Panc1 (cell line): ENCODE measurements at regions not wholly inside any gene's neighbourhood (a gene's known extent, or its start where the extent isn't known, plus 50 kb on each side); places are given as distances from the start of the nearest gene placed in this dataset.

Experiments used
- ATAC-seq: fragments of 200-7000 bp; cut with Tn5 transposase; 2 replicates; pipeline ENCODE4 v1.9.1; 2020; ENCODE audit warnings: mild to moderate bottlenecking, moderate library complexity
- BruUV-seq: library from RNA; stranded (reverse); fragments of 400-500 nt; replicated peaks from 2 replicates; lab custom pipeline; 2021; lab: Mats Ljungman, UMichigan
- CTCF ChIA-PET: fragments of 300-600 bp; sonication (Branson Sonifier 250); formaldehyde crosslinking; loops from one replicate; lab custom pipeline; 2022; ENCODE audit warnings: antibody characterized with exemption; lab: Charles Lee
- POLR2A ChIA-PET: fragments of 300-600 bp; sonication (Branson Sonifier 250); formaldehyde crosslinking; loops from one replicate; lab custom pipeline; 2022; ENCODE audit warnings: antibody characterized with exemption; lab: Charles Lee
- DNase-seq: peaks from one replicate; pipeline ENCODE4 v3.0.0-alpha.2; 2010; ENCODE audit warnings: low read depth, low spot score
- H3K27ac ChIP-seq: 2 replicates; pipeline ENCODE4 v1.5.1; 2011; ENCODE audit warnings: mild to moderate bottlenecking, low read length, inconsistent platforms
- H3K27me3 ChIP-seq: fragments of 200-500 bp; sonication (Bioruptor generic); 2 replicates; pipeline ENCODE4 v1.6.0; 2014; ENCODE audit warnings: low read length, inconsistent platforms; ENCODE audit not compliant: control insufficient read depth, insufficient read depth
- H3K36me3 ChIP-seq: fragments of 200-500 bp; sonication (Bioruptor generic); 2 replicates; pipeline ENCODE4 v1.5.1; 2014; ENCODE audit warnings: inconsistent platforms, mild to moderate bottlenecking, low read length, moderate library complexity; ENCODE audit not compliant: control insufficient read depth, insufficient read depth
- H3K4me1 ChIP-seq: 2 replicates; pipeline ENCODE4 v1.5.1; 2011; ENCODE audit warnings: inconsistent platforms, mild to moderate bottlenecking, low read length, moderate library complexity; ENCODE audit not compliant: control insufficient read depth, insufficient read depth
- H3K4me3 ChIP-seq, 2 experiments: 2 replicates each; pipeline ENCODE4 v1.5.1; 2011 to 2012; ENCODE audit warnings: low read depth in 2 of 2, low read length in 2 of 2, mild to moderate bottlenecking in 2 of 2, inconsistent platforms in 1 of 2, moderate library complexity in 1 of 2
- H3K9me3 ChIP-seq: fragments of 200-500 bp; sonication (Bioruptor generic); 2 replicates; pipeline ENCODE4 v1.5.1; 2014; ENCODE audit warnings: low read depth, mild to moderate bottlenecking, inconsistent platforms, low read length, moderate library complexity; ENCODE audit not compliant: control insufficient read depth, insufficient read depth
- CTCF ChIP-seq: fragments of 450-650 bp; IDR thresholded peaks from 2 replicates; pipeline ENCODE4 v1.5.1; 2017; ENCODE audit warnings: mild to moderate bottlenecking
- POLR2AphosphoS5 ChIP-seq: IDR thresholded peaks from 2 replicates; pipeline ENCODE4 v1.6.1; 2012; ENCODE audit warnings: mild to moderate bottlenecking, low read depth, low read length, moderate library complexity
- REST ChIP-seq, 2 experiments: IDR thresholded peaks; 2 replicates each; pipeline ENCODE4 v1.6.1; 2011 to 2012; ENCODE audit warnings: low read depth in 2 of 2, control low read depth in 1 of 2, low read length in 1 of 2, mild to moderate bottlenecking in 1 of 2, moderate library complexity in 1 of 2; ENCODE audit not compliant: insufficient read depth in 1 of 2
- SIN3A ChIP-seq: IDR thresholded peaks from 2 replicates; pipeline ENCODE4 v1.6.1; 2012; ENCODE audit warnings: low read depth, mild to moderate bottlenecking, low read length, moderate library complexity, borderline replicate concordance; ENCODE audit not compliant: insufficient read depth
- TCF7L2 ChIP-seq: IDR thresholded peaks from 2 replicates; pipeline ENCODE4 v1.6.1; 2011; ENCODE audit warnings: mild to moderate bottlenecking, low read depth, low read length, inconsistent platforms
- in situ Hi-C: cut with HindIII; loops from 2 replicates; pipeline ENCODE4 v1.10.0; 2016; ENCODE audit warnings: low sequenced_read_pairs, low pct_unique_long_range_greater_than_20kb
- intact Hi-C: fragments of 100-400 bp; cut with micrococcal nuclease; formaldehyde crosslinking; loops from one replicate; pipeline ENCODE4 v1.10.0; 2022; ENCODE audit not compliant: unreplicated experiment

- Histone ChIP-seq H3K9me3 (peaks cover 5% of the 10 kb centered on the region; the same call in 1 of the 2 replicates), H3K4me1 (no peaks in the 10 kb centered on the region), H3K4me3 (no peak overlapping the region), H3K36me3 (no peaks in the 10 kb centered on the region), H3K27ac (no peak overlapping the region), H3K27me3 (no peaks in the 10 kb centered on the region)
- in situ Hi-C loops: no loop called here
- no peak for DNase-seq
- no TSS peak for BruUV-seq
- CTCF ChIA-PET: no interaction called here
- TF ChIP-seq REST (IDR thresholded peaks at IDR 0.05; ENCODE audit: insufficient read depth in 1 of 2, low read depth in 2 of 2, low read length in 1 of 2): no peak
- no peak for TF ChIP-seq TCF7L2
- TF ChIP-seq SIN3A: no peak
- no peak for TF ChIP-seq POLR2AphosphoS5
- TF ChIP-seq CTCF: no peak
- no peak for ATAC-seq
- intact Hi-C loops: no loop called here
- POLR2A ChIA-PET: interaction anchor here (0.7 kb wide), 1 partner anchor 251 kb away, joined by 4 read pairs; no protein-coding TSS in a partner anchor
Observed at GRCh38 chr1:55456971-55457370, 241.8 kb upstream of the USP24 start.

DNA sequence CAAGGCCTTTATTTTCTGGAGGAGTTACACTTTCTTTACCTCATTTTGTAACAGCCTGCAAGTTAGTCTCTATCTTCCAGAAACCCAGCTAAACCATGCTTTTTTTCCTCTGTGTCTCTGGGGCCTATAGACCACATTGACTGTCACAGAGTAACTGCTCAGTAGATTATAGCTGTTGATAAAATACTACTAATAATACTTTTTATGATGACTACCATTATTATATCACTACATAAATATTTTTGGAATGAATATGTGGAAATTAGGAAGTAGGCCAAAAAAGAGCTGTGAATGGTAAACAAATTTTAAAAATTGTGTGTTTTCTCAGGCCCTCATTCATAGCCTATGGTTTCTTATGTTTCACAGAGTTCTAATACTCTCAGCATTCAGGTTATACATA lies 233.1 kb upstream of the USP24 start:
- POLR2A ChIA-PET: no interaction called here
- BruUV-seq: no TSS peak
- intact Hi-C loops: no loop called here

More for the DNA sequence above, 233.1 kb upstream of the USP24 start:
- TF ChIP-seq REST (IDR thresholded peaks at IDR 0.05; ENCODE audit: insufficient read depth in 1 of 2, low read depth in 2 of 2, low read length in 1 of 2): no peak
- TF ChIP-seq CTCF: no peak
- no peak for TF ChIP-seq POLR2AphosphoS5
- TF ChIP-seq SIN3A: no peak
- no peak for TF ChIP-seq TCF7L2
- Histone ChIP-seq H3K36me3 (no peaks in the 10 kb centered on the region), H3K4me3 (no peak overlapping the region), H3K27ac (no peak overlapping the region), H3K9me3 (no peaks in the 10 kb centered on the region), H3K27me3 (no peaks in the 10 kb centered on the region), H3K4me1 (no peaks in the 10 kb centered on the region)
- DNase-seq: no peak
- in situ Hi-C loops: no loop called here
- CTCF ChIA-PET: no interaction called here
- ATAC-seq: no peak
